Left lung (tissue), 4 donors: ENCODE measurements at regions not wholly inside any gene's neighbourhood (a gene's known extent, or its start where the extent isn't known, plus 50 kb on each side); places are given as distances from the start of the nearest gene placed in this dataset.

Source experiments
- ATAC-seq: fragments of 200-7000 bp; cut with Tn5 transposase; one replicate; pipeline ENCODE4 v1.9.1; 2020; ENCODE audit warnings: moderate library complexity
- DNase-seq, 4 donors: peaks; one replicate each; pipeline ENCODE4 v3.0.0-alpha.2; 2013 to 2020
- H3K27ac ChIP-seq, 2 donors: fragments of 200-600 bp; sonication (generic) in 1 of 2; one replicate each; pipeline versions ENCODE4 v1.5.0 to v1.8.0; 2020 to 2021
- H3K27me3 ChIP-seq, 2 donors: fragments of 200-600 bp; sonication (generic) in 1 of 2; one replicate each; pipeline versions ENCODE4 v1.5.0 to v1.8.0; 2020 to 2021
- H3K36me3 ChIP-seq, 2 donors: fragments of 200-600 bp; sonication (generic) in 1 of 2; one replicate each; pipeline versions ENCODE4 v1.5.0 to v1.8.0; 2020 to 2021
- H3K4me1 ChIP-seq, 2 donors: fragments of 200-600 bp; one replicate each; pipeline ENCODE4 v1.8.0; 2021
- H3K4me3 ChIP-seq, 2 donors: fragments of 200-600 bp; sonication (generic) in 1 of 2; one replicate each; pipeline versions ENCODE4 v1.5.0 to v1.8.0; 2020 to 2021; ENCODE audit warnings: mild to moderate bottlenecking in 1 of 2
- H3K9me3 ChIP-seq, 2 donors: fragments of 200-600 bp; sonication (generic) in 1 of 2; one replicate each; pipeline versions ENCODE4 v1.5.0 to v1.8.0; 2020 to 2021
- CTCF ChIP-seq, 2 donors: fragments of 200-600 bp; sonication (generic) in 1 of 2; IDR thresholded peaks; one replicate each; pipeline versions ENCODE4 v1.5.0 to v1.8.0; 2021; ENCODE audit warnings: antibody characterized with exemption in 2 of 2
- intact Hi-C, 2 donors: fragments of 100-400 bp; cut with DNase I; formaldehyde crosslinking; loops; one replicate each; pipeline versions ENCODE4 v1.11.2 to v1.14.2; 2022
- donor health status: DM: no; HTN: yes; CAD: no.
- donor health status: DM: no; HTN: no; CAD: no.

- H3K36me3 ChIP-seq, result no peaks in the 10 kb centered on the region
- no peak overlapping the region for H3K4me3 ChIP-seq
- no peaks in the 10 kb centered on the region for H3K27me3 ChIP-seq
- H3K9me3 ChIP-seq, result no peaks in the 10 kb centered on the region
- H3K27ac ChIP-seq, result no peak overlapping the region
- intact Hi-C loops, result no loop called here
- no peak for TF ChIP-seq CTCF (IDR thresholded peaks at IDR 0.05)
- no peak for DNase-seq
- H3K4me1 ChIP-seq, result no peaks in the 10 kb centered on the region
- ATAC-seq, result no peak
Measured at GRCh38 chr2:41145066-41145465, 693.2 kb upstream of the SLC8A1 start.

GRCh38 chr2:41149054-41149453, 697.2 kb upstream of the SLC8A1 start:
- Histone ChIP-seq H3K36me3 (no peaks in the 10 kb centered on the region), H3K4me1 (no peaks in the 10 kb centered on the region), H3K4me3 (no peak overlapping the region), H3K9me3 (no peaks in the 10 kb centered on the region), H3K27me3 (no peaks in the 10 kb centered on the region), H3K27ac (no peak overlapping the region)
- DNase-seq (no peak), ATAC-seq (no peak)
- no peak for TF ChIP-seq CTCF (IDR thresholded peaks at IDR 0.05)
- intact Hi-C loops, result no loop called here

- intact Hi-C loops, result no loop called here
- no peak for TF ChIP-seq CTCF (IDR thresholded peaks at IDR 0.05)
- Histone ChIP-seq H3K27me3 (no peaks in the 10 kb centered on the region), H3K9me3 (no peaks in the 10 kb centered on the region), H3K27ac (no peak overlapping the region), H3K4me3 (no peak overlapping the region), H3K36me3 (no peaks in the 10 kb centered on the region), H3K4me1 (no peaks in the 10 kb centered on the region)
- DNase-seq (no peak), ATAC-seq (no peak)
Measured at GRCh38 chr2:41151746-41152145, 699.9 kb upstream of the SLC8A1 start.

- ATAC-seq, result no peak
- Histone ChIP-seq H3K27ac (no peak overlapping the region), H3K36me3 (no peaks in the 10 kb centered on the region), H3K4me1 (no peaks in the 10 kb centered on the region), H3K9me3 (no peaks in the 10 kb centered on the region), H3K27me3 (no peaks in the 10 kb centered on the region), H3K4me3 (no peak overlapping the region)
- intact Hi-C loops, result no loop called here
- no peak for DNase-seq
- TF ChIP-seq CTCF (IDR thresholded peaks at IDR 0.05), result no peak
Measured at GRCh38 chr2:41152318-41152717, 700.4 kb upstream of the SLC8A1 start.

- H3K27me3 ChIP-seq, result no peaks in the 10 kb centered on the region
- no peaks in the 10 kb centered on the region for H3K4me1 ChIP-seq
- no peak for TF ChIP-seq CTCF (IDR thresholded peaks at IDR 0.05)
- H3K9me3 ChIP-seq, result no peaks in the 10 kb centered on the region
- ATAC-seq (no peak), DNase-seq (no peak)
- no peaks in the 10 kb centered on the region for H3K36me3 ChIP-seq
- intact Hi-C loops, result no loop called here
- no peak overlapping the region for H3K27ac ChIP-seq
- no peak overlapping the region for H3K4me3 ChIP-seq
Measured at GRCh38 chr2:41160439-41160838, 708.5 kb upstream of the SLC8A1 start.
